ENCODE measurements at regions not wholly inside any gene's neighbourhood (a gene's known extent, or its start where the extent isn't known, plus 50 kb on each side); places are given as distances from the start of the nearest gene placed in this dataset.

- DNase-seq, result no peak
Observed at GRCh38 chr5:121755266-121755665, 96.4 kb upstream of the FTMT start.

- no peak for DNase-seq
Observed at GRCh38 chr5:121757753-121758152, 93.9 kb upstream of the FTMT start.

GRCh38 chr5:121758615-121759014 lies 93.1 kb upstream of the FTMT start:
- no peak for DNase-seq

GRCh38 chr5:121762426-121762825 lies 89.3 kb upstream of the FTMT start:
- DNase-seq, result no peak

GRCh38 chr5:121763665-121764064 lies 88.0 kb upstream of the FTMT start:
- no peak for DNase-seq

GRCh38 chr5:121780406-121780805 lies 71.3 kb upstream of the FTMT start:
- no peak for DNase-seq

GRCh38 chr5:121783700-121784099 lies 68.0 kb upstream of the FTMT start:
- DNase-seq, result no peak

GRCh38 chr5:121793791-121794190 lies 57.9 kb upstream of the FTMT start:
- DNase-seq, result no peak

GRCh38 chr5:121795511-121795910 lies 56.2 kb upstream of the FTMT start:
- DNase-seq, result no peak

GRCh38 chr5:121797681-121798518 lies 53.8 kb upstream of the FTMT start:
- no peak for DNase-seq

All from activated CD4-positive, alpha-beta T cell treated with anti-CD3 and anti-CD28 coated beads, Interleukin-10, Interleukin-2, amounts not matched to agents 100 ng/mL and 50 ng/mL, durations not matched to agents 16 hours and 8 hours (primary cell).